H1 (cell line): ENCODE measurements at regions not wholly inside any gene's neighbourhood (a gene's known extent, or its start where the extent isn't known, plus 50 kb on each side); places are given as distances from the start of the nearest gene placed in this dataset.
A peak's percentile ranks its signal among the peaks of the same experiment; 100 is the strongest.

ENCODE experiments used
- CTCF ChIA-PET: fragments of 300-600 bp; sonication (Branson Sonifier 250); formaldehyde crosslinking; loops from one replicate; lab custom pipeline; 2021; ENCODE audit not compliant: partially characterized antibody; lab: Charles Lee
- POLR2A ChIA-PET: fragments of 300-600 bp; sonication (Branson Sonifier 250); formaldehyde crosslinking; loops from one replicate; lab custom pipeline; 2021; ENCODE audit warnings: inconsistent platforms; ENCODE audit not compliant: partially characterized antibody; lab: Charles Lee
- DNase-seq, 2 experiments: peaks; one replicate each; pipeline versions ENCODE4 v3.0.0 to v3.0.0-alpha.2; 2010 to 2022; ENCODE audit warnings: low spot score in 2 of 2, low read depth in 1 of 2, mixed read lengths in 1 of 2
- FAIRE-seq: peaks from 2 replicates; lab custom pipeline; 2011; peaks lifted over from hg19 to GRCh38; lab: Jason Lieb, UNC
- H2AFZ ChIP-seq: 2 replicates; pipeline ENCODE4 v1.8.1; 2012; ENCODE audit warnings: low read length, inconsistent platforms
- H2AK5ac ChIP-seq: 2 replicates; pipeline ENCODE4 v1.6.1; 2013; ENCODE audit warnings: low read depth, low read length
- H2BK120ac ChIP-seq: replicated peaks from 2 replicates; pipeline ENCODE3; 2013; ENCODE audit warnings: low read depth, low read length, inconsistent platforms
- H2BK12ac ChIP-seq: 2 replicates; pipeline ENCODE4 v1.6.1; 2013; ENCODE audit warnings: low read depth, low read length
- H2BK15ac ChIP-seq: 2 replicates; pipeline ENCODE4 v1.6.1; 2013; ENCODE audit warnings: low read length
- H2BK20ac ChIP-seq: 2 replicates; pipeline ENCODE4 v1.6.1; 2013; ENCODE audit warnings: low read length
- H2BK5ac ChIP-seq: 2 replicates; pipeline ENCODE4 v1.6.1; 2013; ENCODE audit warnings: low read depth, low read length
- H3K14ac ChIP-seq: 2 replicates; pipeline ENCODE4 v1.6.1; 2013; ENCODE audit warnings: inconsistent platforms; ENCODE audit not compliant: insufficient read length
- H3K18ac ChIP-seq: 2 replicates; pipeline ENCODE4 v1.6.1; 2013; ENCODE audit warnings: low read length; ENCODE audit errors: extremely low read depth
- H3K23ac ChIP-seq: 2 replicates; pipeline ENCODE4 v1.6.1; 2013; ENCODE audit warnings: inconsistent platforms; ENCODE audit not compliant: insufficient read length
- H3K23me2 ChIP-seq: 2 replicates; pipeline ENCODE4 v1.6.1; 2013; ENCODE audit warnings: low read depth, low read length
- H3K27ac ChIP-seq: 2 replicates; pipeline ENCODE4 v1.6.1; 2011; ENCODE audit warnings: low read depth, low read length, inconsistent platforms
- H3K27me3 ChIP-seq, 4 experiments: replicated peaks in 1 of 4; 1 replicate in 1 of 4; 2 replicates in 3 of 4; pipeline versions ENCODE4 v1.6.1 to v1.8.1; 2011 to 2013; ENCODE audit warnings: low read length in 3 of 4, mild to moderate bottlenecking in 3 of 4, inconsistent platforms in 2 of 4, mixed read lengths in 2 of 4, moderate library complexity in 1 of 4; ENCODE audit not compliant: control insufficient read depth in 3 of 4, insufficient read depth in 3 of 4; ENCODE audit errors: extremely low read depth in 1 of 4
- H3K36me3 ChIP-seq, 4 experiments: 2 replicates each; pipeline versions ENCODE4 v1.6.1 to v1.8.1; 2011 to 2013; ENCODE audit warnings: mild to moderate bottlenecking in 4 of 4, low read length in 3 of 4, moderate library complexity in 2 of 4, control low read depth in 1 of 4, inconsistent platforms in 1 of 4; ENCODE audit not compliant: insufficient read depth in 4 of 4, control insufficient read depth in 2 of 4
- H3K4ac ChIP-seq: replicated peaks from 2 replicates; pipeline ENCODE3; 2013; ENCODE audit warnings: low read length, low read depth, mixed read lengths, inconsistent platforms; ENCODE audit not compliant: insufficient read length
- H3K4me1 ChIP-seq, 4 experiments: replicated peaks in 1 of 4; 1 replicate in 1 of 4; 2 replicates in 3 of 4; pipeline versions ENCODE4 v1.6.1 to v1.8.1; 2011 to 2013; ENCODE audit warnings: low read length in 3 of 4, inconsistent platforms in 2 of 4, mixed read lengths in 1 of 4; ENCODE audit not compliant: insufficient read depth in 4 of 4, control insufficient read depth in 3 of 4
- H3K4me2 ChIP-seq, 2 experiments: 2 replicates each; pipeline versions ENCODE4 v1.6.1 to v1.8.1; 2011 to 2013; ENCODE audit warnings: low read depth in 2 of 2, low read length in 2 of 2, control low read depth in 1 of 2, inconsistent platforms in 1 of 2, mild to moderate bottlenecking in 1 of 2; ENCODE audit not compliant: insufficient read depth in 1 of 2
- H3K4me3 ChIP-seq, 4 experiments: fragments of 200-600, 300-600 bp in 1 of 4; sonication (generic), shearing (Covaris generic), sonication (Bioruptor Twin) in 1 of 4; 2 replicates each; pipeline versions ENCODE4 v1.5.1 to v1.8.1; 2011 to 2016; ENCODE audit warnings: low read length in 4 of 4, low read depth in 3 of 4, control low read depth in 2 of 4, inconsistent platforms in 2 of 4, mild to moderate bottlenecking in 2 of 4, mixed read lengths in 1 of 4, moderate library complexity in 1 of 4; ENCODE audit not compliant: insufficient read depth in 2 of 4; ENCODE audit errors: extremely low read depth in 1 of 4
- H3K56ac ChIP-seq: replicated peaks from 2 replicates; pipeline ENCODE3; 2013; ENCODE audit warnings: low read depth, mild to moderate bottlenecking, mixed read lengths, low read length, inconsistent platforms; ENCODE audit not compliant: insufficient read length
- H3K79me1 ChIP-seq: 2 replicates; pipeline ENCODE4 v1.6.1; 2013; ENCODE audit warnings: low read depth, low read length, control low read depth
- H3K79me2 ChIP-seq, 2 experiments: 2 replicates each; pipeline versions ENCODE4 v1.6.1 to v1.8.1; 2012 to 2013; ENCODE audit warnings: low read length in 2 of 2, mild to moderate bottlenecking in 2 of 2, inconsistent platforms in 1 of 2; ENCODE audit not compliant: insufficient read depth in 2 of 2, control insufficient read depth in 1 of 2
- H3K9ac ChIP-seq, 4 experiments: replicated peaks in 1 of 4; 1 replicate in 1 of 4; 2 replicates in 3 of 4; pipeline versions ENCODE4 v1.6.1 to v1.8.1; 2011 to 2013; ENCODE audit warnings: low read depth in 3 of 4, low read length in 3 of 4, control low read depth in 2 of 4, mild to moderate bottlenecking in 2 of 4, moderate library complexity in 2 of 4, inconsistent platforms in 1 of 4; ENCODE audit errors: extremely low read depth in 1 of 4
- H3K9me3 ChIP-seq, 2 experiments: 2 replicates each; pipeline versions ENCODE4 v1.6.1 to v1.8.1; 2012 to 2013; ENCODE audit warnings: mild to moderate bottlenecking in 2 of 2, moderate library complexity in 2 of 2, control low read depth in 1 of 2, inconsistent platforms in 1 of 2, low read depth in 1 of 2, low read length in 1 of 2, mixed read lengths in 1 of 2; ENCODE audit not compliant: insufficient read depth in 2 of 2
- H4K20me1 ChIP-seq, 2 experiments: replicated peaks in 1 of 2; 2 replicates each; pipeline versions ENCODE3 to v1.8.1; 2011 to 2013; ENCODE audit warnings: inconsistent platforms in 2 of 2, low read length in 2 of 2, mild to moderate bottlenecking in 1 of 2; ENCODE audit not compliant: insufficient read depth in 2 of 2, control insufficient read depth in 1 of 2
- H4K5ac ChIP-seq: 2 replicates; pipeline ENCODE4 v1.6.1; 2013; ENCODE audit warnings: low read length, low read depth, mixed read lengths, inconsistent platforms; ENCODE audit not compliant: insufficient read length
- H4K8ac ChIP-seq: 2 replicates; pipeline ENCODE4 v1.8.0; 2013; ENCODE audit warnings: mild to moderate bottlenecking, moderate library complexity, low read length, inconsistent platforms; ENCODE audit not compliant: insufficient read depth; ENCODE audit errors: extremely low read depth
- H4K91ac ChIP-seq: replicated peaks from 2 replicates; pipeline ENCODE3; 2013; ENCODE audit warnings: low read length, mixed read lengths, inconsistent platforms; ENCODE audit not compliant: insufficient read length
- TAF7 ChIP-seq: optimal IDR thresholded peaks from 2 replicates; pipeline ENCODE3; 2011; ENCODE audit warnings: low read depth, mild to moderate bottlenecking, inconsistent platforms, low read length, moderate library complexity, borderline replicate concordance
- TF ChIP-seq, protein P1 (sequence below): IDR thresholded peaks from 2 replicates; pipeline ENCODE4 v1.6.1; 2012; ENCODE audit warnings: low read length, inconsistent platforms

DNA sequence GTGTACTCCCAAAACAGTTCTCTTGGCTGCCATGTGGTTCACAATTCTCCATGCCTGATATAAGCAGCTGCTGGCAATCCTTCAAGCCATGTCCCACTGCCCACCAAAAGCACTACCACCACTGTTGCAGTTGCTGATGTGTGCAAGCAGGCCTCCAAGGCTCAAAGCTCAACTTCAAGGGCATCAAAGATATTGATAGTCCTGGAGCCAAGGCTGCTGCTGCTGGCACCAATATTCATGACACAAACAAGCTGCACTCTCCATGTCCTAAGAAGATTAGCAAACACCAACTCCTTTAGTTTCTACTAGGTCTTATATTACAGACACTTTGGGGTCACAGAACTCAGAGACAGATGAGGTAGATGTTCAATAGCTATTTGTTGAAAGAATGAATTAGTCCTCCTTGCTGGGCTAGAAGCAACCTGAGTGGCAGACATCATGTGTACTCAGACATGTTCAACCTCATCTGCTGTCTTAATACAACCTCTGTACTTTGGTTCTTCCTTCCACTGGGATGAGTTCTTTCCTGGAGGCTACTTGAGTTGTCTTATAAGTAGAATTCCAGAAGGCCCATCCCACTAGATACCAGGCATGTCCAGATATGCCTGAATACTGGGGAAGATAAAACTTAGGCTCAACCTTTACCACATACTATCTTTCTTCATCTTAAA is 104.5 kb upstream of the UGP2 start:
- Histone ChIP-seq H3K18ac (no peak overlapping the region), H3K4me1 (peaks cover 0 to 2% (median 0%) of the 10 kb centered on the region in 4 experiments; a peak in 1 of 7 replicates), H2AFZ (no peak overlapping the region), H3K4me3 (no peak overlapping the region), H2BK12ac (peak overlapping the region; percentile 0; the same call in 1 of the 2 replicates), H3K23ac (no peak overlapping the region), H3K9me3 (no peaks in the 10 kb centered on the region), H3K9ac (no peak overlapping the region), H3K56ac (no peak overlapping the region), H3K14ac (no peak overlapping the region), H3K36me3 (no peaks in the 10 kb centered on the region), H3K23me2 (no peaks in the 10 kb centered on the region), H3K27me3 (no peaks in the 10 kb centered on the region), H2AK5ac (peak overlapping the region; percentile 85; the same call in 1 of the 2 replicates), H3K79me1 (no peaks in the 10 kb centered on the region; the same call in 1 of the 2 replicates), H2BK20ac (no peak overlapping the region), H4K20me1 (no peaks in the 10 kb centered on the region), H3K79me2 (no peaks in the 10 kb centered on the region), H2BK5ac (no peak overlapping the region; the same call in 1 of the 2 replicates), H4K5ac (no peak overlapping the region), H2BK120ac (no peak overlapping the region), H3K4ac (no peak overlapping the region), H3K27ac (no peak overlapping the region), H4K91ac (no peak overlapping the region), H2BK15ac (no peak overlapping the region), H3K4me2 (no peak overlapping the region), H4K8ac (no peak overlapping the region)
- no peak for FAIRE-seq
- no peak for DNase-seq
- ChIA-PET POLR2A (no interaction called here), CTCF (interaction anchor here (0.6 to 1.8 kb wide), 3 partner anchors 10 to 116 kb away, joined by 3 to 4 read pairs (median 3); no protein-coding TSS in a partner anchor)
- no peak for TF ChIP-seq TAF7
- TF ChIP-seq, protein P1, sequence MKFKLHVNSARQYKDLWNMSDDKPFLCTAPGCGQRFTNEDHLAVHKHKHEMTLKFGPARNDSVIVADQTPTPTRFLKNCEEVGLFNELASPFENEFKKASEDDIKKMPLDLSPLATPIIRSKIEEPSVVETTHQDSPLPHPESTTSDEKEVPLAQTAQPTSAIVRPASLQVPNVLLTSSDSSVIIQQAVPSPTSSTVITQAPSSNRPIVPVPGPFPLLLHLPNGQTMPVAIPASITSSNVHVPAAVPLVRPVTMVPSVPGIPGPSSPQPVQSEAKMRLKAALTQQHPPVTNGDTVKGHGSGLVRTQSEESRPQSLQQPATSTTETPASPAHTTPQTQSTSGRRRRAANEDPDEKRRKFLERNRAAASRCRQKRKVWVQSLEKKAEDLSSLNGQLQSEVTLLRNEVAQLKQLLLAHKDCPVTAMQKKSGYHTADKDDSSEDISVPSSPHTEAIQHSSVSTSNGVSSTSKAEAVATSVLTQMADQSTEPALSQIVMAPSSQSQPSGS: no peak
